WTC11 (cell line): ENCODE measurements at regions not wholly inside any gene's neighbourhood (a gene's known extent, or its start where the extent isn't known, plus 50 kb on each side); places are given as distances from the start of the nearest gene placed in this dataset.

ENCODE experiments used
- ATAC-seq: fragments of 200-7000 bp; cut with Tn5 transposase; 2 replicates; pipeline ENCODE4 v1.10.0; 2021; ENCODE audit warnings: mild to moderate bottlenecking, moderate library complexity
- CTCF ChIA-PET: fragments of 300-600 bp; sonication (Branson Sonifier 250); formaldehyde crosslinking; loops from one replicate; lab custom pipeline; 2021; ENCODE audit warnings: antibody characterized with exemption; lab: Charles Lee
- POLR2A ChIA-PET: fragments of 350-600 bp; sonication (Branson Sonifier 250); formaldehyde crosslinking; loops from one replicate; lab custom pipeline; 2021; ENCODE audit warnings: antibody characterized with exemption; lab: Charles Lee
- DNase-seq: peaks from one replicate; pipeline ENCODE4 v3.0.0; 2021; ENCODE audit warnings: low spot score
- H3K27ac Mint-ChIP-seq: 2 replicates; pipeline ENCODE4 v1.8.0; 2021; ENCODE audit warnings: mixed read lengths
- H3K27me3 Mint-ChIP-seq: 2 replicates; pipeline ENCODE4 v1.8.0; 2021; ENCODE audit warnings: low read depth, mild to moderate bottlenecking, moderate library complexity, mixed read lengths
- H3K36me3 Mint-ChIP-seq: 2 replicates; pipeline ENCODE4 v1.8.0; 2021; ENCODE audit warnings: mixed read lengths
- H3K4me1 Mint-ChIP-seq: 2 replicates; pipeline ENCODE4 v1.8.0; 2022; ENCODE audit warnings: mixed read lengths
- H3K4me3 Mint-ChIP-seq: 2 replicates; pipeline ENCODE4 v1.8.0; 2021; ENCODE audit warnings: mild to moderate bottlenecking, moderate library complexity, mixed read lengths
- H3K9me3 Mint-ChIP-seq: 2 replicates; pipeline ENCODE4 v1.8.0; 2021; ENCODE audit warnings: mixed read lengths
- CREB1 ChIP-seq: sonication (generic); formaldehyde crosslinking; IDR thresholded peaks from 2 replicates; pipeline ENCODE4 v1.8.0; 2023; ENCODE audit warnings: mild to moderate bottlenecking, missing genetic modification reagents
- E2F1 ChIP-seq: sonication (generic); formaldehyde crosslinking; IDR thresholded peaks from 2 replicates; pipeline ENCODE4 v1.8.0; 2022; ENCODE audit warnings: mild to moderate bottlenecking, missing genetic modification reagents
- ESRRA ChIP-seq: sonication (generic); formaldehyde crosslinking; IDR thresholded peaks from 2 replicates; pipeline ENCODE4 v1.8.1; 2022; ENCODE audit warnings: mild to moderate bottlenecking, missing genetic modification reagents, borderline replicate concordance
- GTF2I ChIP-seq: fragments of 250-450 bp; sonication (Bioruptor Pico); conservative IDR thresholded peaks from 2 replicates; pipeline ENCODE4 v1.4.0; 2021; ENCODE audit warnings: mild to moderate bottlenecking
- JUN ChIP-seq: sonication (generic); formaldehyde crosslinking; IDR thresholded peaks from 2 replicates; pipeline ENCODE4 v1.8.0; 2023; ENCODE audit warnings: mild to moderate bottlenecking, missing genetic modification reagents
- MLX ChIP-seq: sonication (generic); formaldehyde crosslinking; IDR thresholded peaks from 2 replicates; pipeline ENCODE4 v1.8.1; 2023; ENCODE audit warnings: mild to moderate bottlenecking, missing genetic modification reagents, moderate library complexity
- NR1H2 ChIP-seq: sonication (generic); formaldehyde crosslinking; IDR thresholded peaks from 2 replicates; pipeline ENCODE4 v1.9.0; 2021; ENCODE audit warnings: mild to moderate bottlenecking, moderate library complexity, missing genetic modification reagents
- NR3C1 ChIP-seq: sonication (generic); formaldehyde crosslinking; conservative IDR thresholded peaks from 2 replicates; pipeline ENCODE4 v1.8.1; 2023; ENCODE audit warnings: low read depth, mild to moderate bottlenecking, missing genetic modification reagents
- OVOL2 ChIP-seq: fragments of 250-450 bp; sonication (Bioruptor Pico); IDR thresholded peaks from 2 replicates; pipeline ENCODE4 v1.9.0; 2021; ENCODE audit warnings: mild to moderate bottlenecking, borderline replicate concordance
- PREB ChIP-seq: sonication (generic); formaldehyde crosslinking; IDR thresholded peaks from 2 replicates; pipeline ENCODE4 v1.8.1; 2022; ENCODE audit warnings: mild to moderate bottlenecking, missing genetic modification reagents, moderate library complexity, borderline replicate concordance
- PRRX2 ChIP-seq: fragments of 250-450 bp; sonication (Bioruptor Pico); IDR thresholded peaks from 2 replicates; pipeline ENCODE4 v1.8.0; 2021; ENCODE audit warnings: mild to moderate bottlenecking
- TCF7 ChIP-seq: sonication (generic); formaldehyde crosslinking; IDR thresholded peaks from 2 replicates; pipeline ENCODE4 v1.8.0; 2022; ENCODE audit warnings: mild to moderate bottlenecking, low read depth, missing genetic modification reagents, moderate library complexity
- TEAD1 ChIP-seq: sonication (generic); formaldehyde crosslinking; IDR thresholded peaks from 2 replicates; pipeline ENCODE4 v1.8.0; 2022; ENCODE audit warnings: mild to moderate bottlenecking, missing genetic modification reagents
- ZNF219 ChIP-seq: sonication (generic); formaldehyde crosslinking; IDR thresholded peaks from 2 replicates; pipeline ENCODE4 v1.8.0; 2023; ENCODE audit warnings: missing genetic modification reagents, mild to moderate bottlenecking, borderline replicate concordance
- ZNF281 ChIP-seq: sonication (generic); formaldehyde crosslinking; IDR thresholded peaks from 2 replicates; pipeline ENCODE4 v1.8.0; 2023; ENCODE audit warnings: mild to moderate bottlenecking, missing genetic modification reagents
- TF ChIP-seq, protein P1 (sequence below): sonication (generic); formaldehyde crosslinking; IDR thresholded peaks from 2 replicates; pipeline ENCODE4 v1.8.1; 2023; ENCODE audit warnings: mild to moderate bottlenecking, moderate library complexity, missing genetic modification reagents
- TF ChIP-seq, protein P2 (sequence below): sonication (generic); formaldehyde crosslinking; IDR thresholded peaks from 2 replicates; pipeline ENCODE4 v1.8.1; 2023; ENCODE audit warnings: mild to moderate bottlenecking, missing genetic modification reagents
- TF ChIP-seq, protein P3 (sequence below): fragments of 200-600 bp; IDR thresholded peaks from 2 replicates; pipeline ENCODE4 v1.8.0; 2022; ENCODE audit warnings: antibody characterized with exemption
- TF ChIP-seq, protein P4 (sequence below): sonication (generic); formaldehyde crosslinking; IDR thresholded peaks from 2 replicates; pipeline ENCODE4 v1.8.0; 2022; ENCODE audit warnings: missing genetic modification reagents

GRCh38 chr1:30655672-30656071, 67.7 kb downstream of the MATN1 start:
- ChIA-PET CTCF (interaction anchor here (1.0 kb wide), 1 partner anchor 1104 kb away, joined by 3 read pairs; no protein-coding TSS in a partner anchor), POLR2A (no interaction called here)
- Mint-ChIP-seq H3K27ac (no peak overlapping the region), H3K36me3 (peaks cover 10% of the 10 kb centered on the region), H3K9me3 (peaks cover 7% of the 10 kb centered on the region; the same call in 1 of the 2 replicates), H3K4me1 (peaks cover 9% of the 10 kb centered on the region), H3K4me3 (no peak overlapping the region), H3K27me3 (peaks cover 5% of the 10 kb centered on the region)
- DNase-seq (no peak), ATAC-seq (no peak)
- TF ChIP-seq NR1H2 (CRISPR knock-in tag), result no peak
- no peak for TF ChIP-seq ZNF219
- TF ChIP-seq PRRX2 (CRISPR knock-in tag), result no peak
- no peak for TF ChIP-seq CREB1 (CRISPR knock-in tag)
- TF ChIP-seq TEAD1 (CRISPR knock-in tag), result no peak
- no peak for TF ChIP-seq TCF7 (CRISPR knock-in tag)
- no peak for TF ChIP-seq MLX (CRISPR knock-in tag)
- no peak for TF ChIP-seq NR3C1 (CRISPR knock-in tag)
- TF ChIP-seq, protein P1, sequence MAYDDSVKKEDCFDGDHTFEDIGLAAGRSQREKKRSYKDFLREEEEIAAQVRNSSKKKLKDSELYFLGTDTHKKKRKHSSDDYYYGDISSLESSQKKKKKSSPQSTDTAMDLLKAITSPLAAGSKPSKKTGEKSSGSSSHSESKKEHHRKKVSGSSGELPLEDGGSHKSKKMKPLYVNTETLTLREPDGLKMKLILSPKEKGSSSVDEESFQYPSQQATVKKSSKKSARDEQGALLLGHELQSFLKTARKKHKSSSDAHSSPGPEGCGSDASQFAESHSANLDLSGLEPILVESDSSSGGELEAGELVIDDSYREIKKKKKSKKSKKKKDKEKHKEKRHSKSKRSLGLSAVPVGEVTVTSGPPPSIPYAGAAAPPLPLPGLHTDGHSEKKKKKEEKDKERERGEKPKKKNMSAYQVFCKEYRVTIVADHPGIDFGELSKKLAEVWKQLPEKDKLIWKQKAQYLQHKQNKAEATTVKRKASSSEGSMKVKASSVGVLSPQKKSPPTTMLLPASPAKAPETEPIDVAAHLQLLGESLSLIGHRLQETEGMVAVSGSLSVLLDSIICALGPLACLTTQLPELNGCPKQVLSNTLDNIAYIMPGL, result no peak
- no peak for TF ChIP-seq ESRRA (CRISPR knock-in tag)
- TF ChIP-seq ZNF281 (CRISPR knock-in tag), result no peak
- TF ChIP-seq JUN, result no peak

GRCh38 chr1:30654188-30654587, 69.2 kb downstream of the MATN1 start:
- no peak for ATAC-seq
- Mint-ChIP-seq H3K9me3 (peaks cover 7% of the 10 kb centered on the region; the same call in 1 of the 2 replicates), H3K27ac (no peak overlapping the region), H3K4me3 (no peak overlapping the region), H3K4me1 (peaks cover 9% of the 10 kb centered on the region), H3K36me3 (peaks cover 10% of the 10 kb centered on the region), H3K27me3 (peaks cover 11% of the 10 kb centered on the region)
- DNase-seq, result no peak
- TF ChIP-seq, protein P2, sequence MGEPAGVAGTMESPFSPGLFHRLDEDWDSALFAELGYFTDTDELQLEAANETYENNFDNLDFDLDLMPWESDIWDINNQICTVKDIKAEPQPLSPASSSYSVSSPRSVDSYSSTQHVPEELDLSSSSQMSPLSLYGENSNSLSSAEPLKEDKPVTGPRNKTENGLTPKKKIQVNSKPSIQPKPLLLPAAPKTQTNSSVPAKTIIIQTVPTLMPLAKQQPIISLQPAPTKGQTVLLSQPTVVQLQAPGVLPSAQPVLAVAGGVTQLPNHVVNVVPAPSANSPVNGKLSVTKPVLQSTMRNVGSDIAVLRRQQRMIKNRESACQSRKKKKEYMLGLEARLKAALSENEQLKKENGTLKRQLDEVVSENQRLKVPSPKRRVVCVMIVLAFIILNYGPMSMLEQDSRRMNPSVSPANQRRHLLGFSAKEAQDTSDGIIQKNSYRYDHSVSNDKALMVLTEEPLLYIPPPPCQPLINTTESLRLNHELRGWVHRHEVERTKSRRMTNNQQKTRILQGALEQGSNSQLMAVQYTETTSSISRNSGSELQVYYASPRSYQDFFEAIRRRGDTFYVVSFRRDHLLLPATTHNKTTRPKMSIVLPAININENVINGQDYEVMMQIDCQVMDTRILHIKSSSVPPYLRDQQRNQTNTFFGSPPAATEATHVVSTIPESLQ (CRISPR knock-in tag), result no peak
- TF ChIP-seq E2F1 (no peak), PREB (CRISPR knock-in tag) (no peak), OVOL2 (no peak), GTF2I (CRISPR knock-in tag) (no peak), MLX (CRISPR knock-in tag) (no peak)
- TF ChIP-seq, protein P3, sequence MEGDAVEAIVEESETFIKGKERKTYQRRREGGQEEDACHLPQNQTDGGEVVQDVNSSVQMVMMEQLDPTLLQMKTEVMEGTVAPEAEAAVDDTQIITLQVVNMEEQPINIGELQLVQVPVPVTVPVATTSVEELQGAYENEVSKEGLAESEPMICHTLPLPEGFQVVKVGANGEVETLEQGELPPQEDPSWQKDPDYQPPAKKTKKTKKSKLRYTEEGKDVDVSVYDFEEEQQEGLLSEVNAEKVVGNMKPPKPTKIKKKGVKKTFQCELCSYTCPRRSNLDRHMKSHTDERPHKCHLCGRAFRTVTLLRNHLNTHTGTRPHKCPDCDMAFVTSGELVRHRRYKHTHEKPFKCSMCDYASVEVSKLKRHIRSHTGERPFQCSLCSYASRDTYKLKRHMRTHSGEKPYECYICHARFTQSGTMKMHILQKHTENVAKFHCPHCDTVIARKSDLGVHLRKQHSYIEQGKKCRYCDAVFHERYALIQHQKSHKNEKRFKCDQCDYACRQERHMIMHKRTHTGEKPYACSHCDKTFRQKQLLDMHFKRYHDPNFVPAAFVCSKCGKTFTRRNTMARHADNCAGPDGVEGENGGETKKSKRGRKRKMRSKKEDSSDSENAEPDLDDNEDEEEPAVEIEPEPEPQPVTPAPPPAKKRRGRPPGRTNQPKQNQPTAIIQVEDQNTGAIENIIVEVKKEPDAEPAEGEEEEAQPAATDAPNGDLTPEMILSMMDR, result no peak
- TF ChIP-seq, protein P4, sequence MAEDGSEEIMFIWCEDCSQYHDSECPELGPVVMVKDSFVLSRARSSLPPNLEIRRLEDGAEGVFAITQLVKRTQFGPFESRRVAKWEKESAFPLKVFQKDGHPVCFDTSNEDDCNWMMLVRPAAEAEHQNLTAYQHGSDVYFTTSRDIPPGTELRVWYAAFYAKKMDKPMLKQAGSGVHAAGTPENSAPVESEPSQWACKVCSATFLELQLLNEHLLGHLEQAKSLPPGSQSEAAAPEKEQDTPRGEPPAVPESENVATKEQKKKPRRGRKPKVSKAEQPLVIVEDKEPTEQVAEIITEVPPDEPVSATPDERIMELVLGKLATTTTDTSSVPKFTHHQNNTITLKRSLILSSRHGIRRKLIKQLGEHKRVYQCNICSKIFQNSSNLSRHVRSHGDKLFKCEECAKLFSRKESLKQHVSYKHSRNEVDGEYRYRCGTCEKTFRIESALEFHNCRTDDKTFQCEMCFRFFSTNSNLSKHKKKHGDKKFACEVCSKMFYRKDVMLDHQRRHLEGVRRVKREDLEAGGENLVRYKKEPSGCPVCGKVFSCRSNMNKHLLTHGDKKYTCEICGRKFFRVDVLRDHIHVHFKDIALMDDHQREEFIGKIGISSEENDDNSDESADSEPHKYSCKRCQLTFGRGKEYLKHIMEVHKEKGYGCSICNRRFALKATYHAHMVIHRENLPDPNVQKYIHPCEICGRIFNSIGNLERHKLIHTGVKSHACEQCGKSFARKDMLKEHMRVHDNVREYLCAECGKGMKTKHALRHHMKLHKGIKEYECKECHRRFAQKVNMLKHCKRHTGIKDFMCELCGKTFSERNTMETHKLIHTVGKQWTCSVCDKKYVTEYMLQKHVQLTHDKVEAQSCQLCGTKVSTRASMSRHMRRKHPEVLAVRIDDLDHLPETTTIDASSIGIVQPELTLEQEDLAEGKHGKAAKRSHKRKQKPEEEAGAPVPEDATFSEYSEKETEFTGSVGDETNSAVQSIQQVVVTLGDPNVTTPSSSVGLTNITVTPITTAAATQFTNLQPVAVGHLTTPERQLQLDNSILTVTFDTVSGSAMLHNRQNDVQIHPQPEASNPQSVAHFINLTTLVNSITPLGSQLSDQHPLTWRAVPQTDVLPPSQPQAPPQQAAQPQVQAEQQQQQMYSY (CRISPR knock-in tag), result no peak
- ChIA-PET POLR2A (no interaction called here), CTCF (interaction anchor here (0.9 kb wide), 1 partner anchor 245 kb away, joined by 3 read pairs; no protein-coding TSS in a partner anchor)
